HG03460 (cell line): ENCODE measurements at regions not wholly inside any gene's neighbourhood (a gene's known extent, or its start where the extent isn't known, plus 50 kb on each side); places are given as distances from the start of the nearest gene placed in this dataset.

ENCODE experiments used
- ATAC-seq: cut with Tn5 transposase; IDR thresholded peaks from one replicate; pipeline ENCODE4 v1.9.1; 2021; ENCODE audit not compliant: unreplicated experiment

DNA sequence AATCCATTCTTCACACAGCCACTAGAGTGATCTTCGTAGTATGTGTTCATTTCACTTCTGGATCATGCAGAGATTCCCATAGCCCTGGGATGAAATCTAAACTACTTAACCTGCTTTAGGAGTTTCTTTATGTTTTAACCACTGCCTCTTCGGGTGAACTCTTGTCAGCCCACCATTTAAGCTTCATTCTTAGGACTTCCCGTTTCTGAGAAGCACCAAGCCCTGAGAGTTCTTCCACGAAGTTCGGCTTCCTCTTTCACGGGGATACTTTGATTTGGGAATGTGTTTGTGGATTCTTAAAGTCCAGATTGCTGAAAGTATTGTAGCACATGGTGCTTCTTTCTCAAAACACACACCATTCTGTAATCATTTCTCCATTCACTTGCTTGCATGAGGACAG is 205.0 kb downstream of the UBE2E3 start:
- no peak for ATAC-seq

DNA sequence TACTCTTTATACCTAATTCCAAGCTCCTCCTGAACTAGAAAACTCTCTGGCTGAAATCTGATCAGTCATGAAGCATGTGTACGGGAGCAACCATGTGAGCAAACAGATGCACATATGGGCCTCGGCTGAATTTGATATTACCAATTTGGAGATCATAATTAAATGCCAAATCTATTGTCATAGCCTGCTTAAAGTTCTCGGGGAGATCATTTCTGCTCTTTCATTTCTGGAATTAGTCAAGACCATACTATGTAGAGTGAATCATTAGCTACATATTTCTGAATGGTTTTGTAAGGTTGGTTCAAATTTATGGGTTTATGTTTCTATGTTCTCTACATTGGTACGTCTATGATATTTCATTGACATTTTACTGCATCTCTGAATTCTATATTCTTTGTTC is 205.5 kb downstream of the UBE2E3 start:
- no peak for ATAC-seq

DNA sequence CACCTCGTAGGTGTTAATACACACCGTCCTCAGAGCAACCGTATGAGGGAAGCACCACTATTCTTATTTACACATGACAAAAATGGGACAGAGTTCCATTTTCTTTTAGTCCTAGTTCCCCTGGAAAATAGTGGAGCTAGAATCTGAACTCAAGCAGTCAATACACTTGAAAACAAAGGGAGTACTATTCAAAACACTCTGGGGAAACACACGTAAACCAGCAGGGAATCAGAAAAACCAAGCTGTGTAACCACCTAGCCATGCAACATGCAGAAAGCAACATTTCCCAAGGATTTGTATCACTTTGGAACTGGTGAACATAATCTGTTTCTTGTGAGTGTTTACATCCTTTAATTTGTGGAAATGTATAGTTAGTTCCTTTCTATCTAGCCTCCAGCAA is 208.2 kb downstream of the UBE2E3 start:
- no peak for ATAC-seq

DNA sequence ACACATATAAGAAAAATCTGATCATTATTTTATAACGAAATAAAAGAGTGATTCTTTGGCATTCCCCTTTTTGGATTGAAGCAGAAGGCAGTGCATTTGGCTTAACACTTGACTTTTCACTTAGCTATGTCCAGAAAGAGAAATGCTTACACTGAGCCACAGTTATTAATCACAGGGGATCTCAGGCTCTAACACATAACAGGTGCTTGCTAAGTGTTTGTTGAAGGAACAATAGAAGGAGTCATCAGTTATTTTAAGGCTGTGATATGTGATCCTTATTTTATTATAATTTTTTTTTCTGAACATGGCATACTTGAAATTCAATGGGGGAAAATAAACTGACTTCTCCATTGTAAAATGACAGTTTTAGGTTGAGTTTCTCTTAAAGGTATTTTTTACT is 209.5 kb downstream of the UBE2E3 start:
- no peak for ATAC-seq

DNA sequence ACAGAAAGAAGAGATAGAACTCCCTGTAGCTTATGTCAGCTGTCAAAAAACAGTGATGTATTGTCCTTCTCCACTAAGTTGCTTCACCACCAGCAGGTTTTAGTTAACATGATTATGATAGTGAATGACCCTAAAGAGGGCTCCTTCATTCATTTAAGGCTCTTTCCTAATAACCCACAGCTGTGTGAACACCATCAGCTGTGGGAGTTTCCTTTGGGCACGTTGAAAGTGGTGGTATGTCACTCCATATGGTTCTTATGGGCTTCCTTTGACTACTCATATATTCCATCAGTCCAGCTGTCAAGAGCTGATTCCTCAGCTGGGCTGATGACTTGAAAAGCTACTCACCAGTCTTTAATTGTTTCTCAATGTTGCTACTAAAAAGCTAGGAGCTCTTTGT is 210.3 kb downstream of the UBE2E3 start:
- no peak for ATAC-seq

DNA sequence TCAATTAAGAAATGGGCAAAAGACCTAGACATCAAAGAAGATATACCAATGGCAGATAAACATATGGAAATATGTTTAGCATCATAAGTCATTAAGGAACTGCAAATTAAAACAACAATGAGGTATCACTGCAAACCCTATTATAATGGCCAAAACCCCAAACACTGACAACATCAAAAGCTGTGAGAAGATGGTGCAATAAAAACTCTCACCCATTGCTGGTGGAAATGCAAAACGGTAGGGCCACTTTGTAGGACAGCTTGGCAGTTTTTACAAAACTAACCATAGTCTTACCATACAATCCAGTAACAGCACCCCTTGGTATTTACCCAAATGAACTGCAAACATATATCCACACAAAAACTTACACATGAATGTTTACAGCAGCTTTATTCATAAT is 213.1 kb downstream of the UBE2E3 start:
- no peak for ATAC-seq

DNA sequence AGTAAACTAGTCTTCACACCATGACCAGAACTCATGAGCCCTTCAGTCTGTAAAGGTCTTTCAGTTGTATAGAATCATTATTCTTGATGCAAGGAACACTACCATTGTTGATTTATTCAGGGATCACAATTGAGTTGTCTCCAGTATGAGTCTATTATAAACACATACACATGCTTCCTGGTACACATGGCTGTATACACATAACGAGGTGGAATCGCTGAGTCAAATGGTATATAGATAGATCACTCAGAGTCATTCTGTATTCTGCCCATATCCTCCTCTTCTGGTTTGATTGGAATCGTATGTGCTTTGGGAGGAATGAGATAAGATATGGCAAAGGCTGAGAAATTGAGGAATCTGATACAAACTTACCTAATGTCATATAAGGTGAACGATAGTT is 216.0 kb downstream of the UBE2E3 start:
- no peak for ATAC-seq

DNA sequence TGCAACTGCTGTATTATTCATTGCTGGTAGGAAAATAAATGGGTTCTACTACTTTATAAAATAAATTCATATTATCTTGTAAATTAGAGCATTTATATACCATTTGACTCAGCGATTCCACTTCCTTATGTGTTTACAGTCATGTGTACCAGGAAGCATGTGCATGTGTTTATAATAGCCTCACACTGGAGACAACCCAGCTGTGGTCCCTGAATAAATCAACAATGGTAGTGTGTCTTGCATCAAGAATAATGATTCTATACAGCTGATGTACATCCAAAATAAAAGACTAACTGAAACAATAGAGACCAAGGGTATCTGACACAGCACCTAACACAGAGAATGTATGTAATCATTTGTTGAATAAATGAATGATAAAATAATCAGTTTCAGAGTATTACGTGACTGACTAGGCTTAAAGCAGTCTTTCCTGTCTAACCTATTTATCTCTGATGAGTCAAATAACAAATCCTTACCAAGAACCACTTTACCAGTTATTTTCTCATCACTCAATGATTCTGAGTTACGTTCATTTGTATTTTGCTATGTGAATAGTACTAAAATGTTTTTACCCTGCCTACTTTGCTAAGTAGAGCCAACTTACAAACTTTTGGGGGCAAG is 216.8 kb downstream of the UBE2E3 start:
- no peak for ATAC-seq

DNA sequence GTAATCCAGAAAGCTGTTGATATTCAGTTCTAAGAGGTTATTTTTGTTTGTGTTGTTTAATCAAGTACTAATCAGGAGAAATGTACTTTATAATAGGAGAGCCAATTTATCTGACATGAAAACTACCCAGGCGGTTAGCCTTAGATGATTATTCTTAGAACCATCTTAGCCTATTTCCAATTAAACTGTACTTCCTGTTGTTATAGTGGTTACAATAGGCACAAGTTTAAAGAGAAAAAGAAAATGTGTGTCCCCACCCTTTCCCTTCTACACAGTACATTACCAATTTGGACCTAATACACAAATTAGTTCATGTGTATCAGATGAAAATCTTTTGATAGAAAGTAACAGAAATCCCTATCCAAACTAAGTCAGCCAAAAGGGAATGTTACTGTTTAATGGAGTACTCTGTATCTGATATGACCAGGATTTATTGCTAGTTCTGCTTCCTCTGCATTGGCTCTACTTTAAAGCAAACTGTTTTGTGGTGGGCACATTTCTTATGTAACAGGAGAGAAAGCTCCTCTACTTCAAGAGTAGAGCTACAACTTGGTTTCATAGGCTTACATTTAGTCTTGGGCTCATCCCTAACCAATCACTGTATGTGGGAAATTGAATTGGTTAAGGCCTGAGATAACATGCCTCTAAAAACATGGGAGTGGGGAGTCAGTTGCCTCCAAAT is 217.9 kb downstream of the UBE2E3 start:
- no peak for ATAC-seq

DNA sequence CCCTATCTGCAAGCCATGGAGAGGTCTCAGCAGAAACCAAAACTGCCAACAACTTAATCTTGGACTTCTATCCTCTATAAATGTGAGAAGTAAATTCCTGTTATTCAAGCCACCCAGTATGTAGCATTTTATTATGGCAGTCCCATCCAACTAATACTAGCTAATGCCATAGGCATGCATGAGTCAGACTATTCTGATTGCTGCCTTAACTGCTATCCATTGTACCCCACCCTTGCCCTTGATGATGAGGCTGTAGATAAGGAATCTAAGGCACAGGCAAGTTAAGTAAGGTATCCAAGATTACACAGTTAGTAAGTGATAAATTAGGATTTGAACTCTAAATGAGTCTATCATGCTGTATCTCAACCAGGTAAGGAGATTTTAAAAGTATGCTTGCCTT is 223.0 kb downstream of the UBE2E3 start:
- no peak for ATAC-seq

DNA sequence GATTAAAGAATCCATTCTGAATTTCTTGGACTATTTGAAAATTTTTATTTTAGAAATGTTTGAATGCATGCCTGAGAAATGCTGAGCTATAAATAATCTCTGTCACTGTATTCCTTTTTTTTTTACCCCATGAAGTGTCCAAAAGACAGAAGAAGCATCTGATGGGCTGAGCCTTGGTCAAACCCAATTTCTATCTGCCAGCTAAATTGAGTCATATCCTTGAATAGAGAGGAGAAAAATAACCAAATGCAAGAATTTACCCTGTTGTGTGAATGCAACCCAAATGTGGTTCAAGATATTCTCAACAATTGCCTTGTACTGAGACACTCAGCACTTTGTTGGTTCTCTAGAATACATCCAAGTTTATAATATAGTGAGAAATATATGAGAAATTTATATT is 223.5 kb downstream of the UBE2E3 start:
- ATAC-seq: no peak

DNA sequence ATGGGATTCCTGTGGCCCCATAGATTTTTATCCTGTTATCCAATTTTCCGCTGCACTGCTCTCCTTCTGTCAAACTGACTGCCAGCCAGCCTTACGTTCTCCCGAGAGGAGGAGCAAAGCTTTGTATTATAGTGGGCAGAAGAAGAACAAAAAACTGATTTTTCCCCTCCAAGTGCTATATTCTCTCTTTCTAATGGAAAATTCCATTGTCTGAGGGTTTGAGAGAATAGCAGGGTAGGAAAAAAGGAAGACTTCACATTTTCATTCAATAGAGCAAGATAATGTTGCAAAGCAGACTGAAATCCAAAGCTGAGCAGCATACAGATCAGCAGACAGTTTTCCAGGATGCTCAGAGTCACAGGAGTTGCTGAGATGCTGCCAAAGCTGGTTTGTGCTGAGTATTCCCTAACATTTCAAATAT is 238.0 kb downstream of the UBE2E3 start:
- no peak for ATAC-seq

DNA sequence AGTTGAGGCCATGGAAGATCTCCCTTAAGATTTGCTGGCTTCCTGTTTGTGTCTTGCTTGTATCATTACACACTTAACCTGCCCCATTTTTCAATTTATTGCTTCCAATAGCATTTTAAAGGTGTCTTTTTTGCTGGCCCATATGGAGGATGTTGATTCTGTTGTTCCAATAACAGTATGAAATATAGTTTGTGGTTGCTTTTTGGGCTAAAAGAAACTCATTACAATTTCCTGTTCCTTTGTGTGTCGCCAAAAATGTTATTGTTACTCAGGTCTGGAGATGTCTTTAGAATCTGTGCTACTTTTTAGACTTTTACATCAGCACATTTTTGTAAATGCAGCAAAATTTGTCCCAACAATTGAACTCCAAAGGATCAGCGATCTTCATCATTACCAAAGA is 234.0 kb upstream of the ITGA4 start:
- ATAC-seq: no peak

DNA sequence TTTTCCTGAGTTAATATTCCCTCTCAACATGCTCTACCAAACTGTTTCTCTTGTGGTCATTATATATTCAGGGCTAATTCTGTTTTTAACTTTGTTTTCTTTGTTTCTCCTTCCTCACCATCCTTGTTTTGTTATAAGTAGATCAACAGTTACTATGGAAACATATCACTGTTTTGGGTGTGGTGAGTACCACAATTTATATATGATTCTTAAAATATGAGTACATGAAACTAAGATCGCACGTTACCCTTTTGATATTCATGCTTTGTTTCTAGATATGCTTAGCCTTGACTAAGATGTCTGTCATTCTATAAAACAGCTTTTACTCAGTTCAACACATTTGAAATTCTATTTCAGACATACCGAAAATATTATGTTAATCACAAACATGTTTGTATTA is 232.3 kb upstream of the ITGA4 start:
- no peak for ATAC-seq

DNA sequence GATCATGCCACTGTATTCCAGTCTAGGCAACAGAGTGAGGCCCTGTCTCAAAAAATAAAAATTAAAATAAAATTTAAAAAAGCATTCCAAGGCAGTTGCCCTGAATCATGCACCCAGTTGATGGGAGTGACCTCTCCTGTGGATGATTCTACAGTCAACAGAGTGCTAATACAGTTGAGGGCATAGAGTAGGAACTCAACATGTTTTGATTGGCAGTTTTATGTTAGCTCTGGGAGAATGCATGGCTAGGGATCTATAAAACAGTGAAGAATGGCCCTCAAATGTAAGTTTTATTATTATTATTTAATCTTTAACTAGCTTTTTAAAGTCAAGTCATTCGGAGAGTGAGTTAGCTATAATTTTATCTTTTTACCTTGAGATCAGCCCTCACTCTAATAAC is 228.5 kb upstream of the ITGA4 start:
- ATAC-seq: no peak

DNA sequence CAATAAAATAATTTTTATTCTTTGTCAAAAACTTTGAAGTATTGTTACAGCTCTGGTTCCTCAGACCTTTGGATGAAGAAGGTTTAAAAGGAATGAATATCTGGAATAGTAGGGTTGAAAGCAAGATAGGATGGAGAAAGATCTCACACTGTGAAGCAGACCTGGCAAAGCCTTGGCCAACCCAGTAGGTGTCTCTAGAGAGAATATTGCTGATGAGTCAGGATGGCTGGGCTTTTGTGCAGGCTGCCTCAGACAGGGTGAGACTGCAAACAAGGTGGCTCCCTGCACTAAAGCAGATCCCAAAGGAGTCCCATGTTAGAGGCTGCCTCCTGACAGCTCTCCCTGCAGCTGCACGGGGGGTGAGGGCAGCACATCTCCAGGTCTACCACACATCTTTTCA is 226.0 kb upstream of the ITGA4 start:
- ATAC-seq: no peak

DNA sequence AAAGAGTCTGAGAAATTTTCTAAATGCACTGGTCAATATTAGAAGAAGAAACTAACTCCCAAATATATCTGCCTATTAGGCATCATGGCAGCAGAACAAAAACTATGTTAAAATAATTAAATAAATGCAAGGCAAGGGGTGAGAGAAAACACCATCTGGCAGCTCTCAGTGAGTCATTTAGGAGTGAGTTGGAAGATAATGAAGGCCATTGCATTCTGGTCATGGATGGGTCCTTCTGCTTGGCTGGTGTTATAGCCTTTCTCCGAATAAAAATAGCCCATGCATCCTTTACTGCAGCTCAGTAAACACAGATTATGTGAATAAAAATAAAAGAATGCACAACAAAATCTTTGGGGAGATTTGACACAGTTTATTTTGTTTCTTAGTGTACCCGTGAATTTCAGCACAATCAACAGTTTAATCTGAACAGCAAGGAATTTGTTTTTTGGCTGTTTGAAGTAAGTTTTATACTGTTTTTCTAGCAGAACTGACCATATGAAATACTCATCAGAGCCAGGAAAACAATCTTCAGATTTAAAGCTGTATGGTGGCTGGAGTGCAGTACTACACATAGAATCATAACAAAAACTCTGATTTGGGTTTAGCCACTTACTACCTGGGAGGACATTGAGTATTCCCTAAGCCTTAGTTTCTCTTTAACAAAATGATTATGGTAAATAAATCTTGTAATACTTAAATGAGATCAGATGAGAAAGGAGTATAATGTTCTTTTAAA is 225.1 kb upstream of the ITGA4 start:
- no peak for ATAC-seq

DNA sequence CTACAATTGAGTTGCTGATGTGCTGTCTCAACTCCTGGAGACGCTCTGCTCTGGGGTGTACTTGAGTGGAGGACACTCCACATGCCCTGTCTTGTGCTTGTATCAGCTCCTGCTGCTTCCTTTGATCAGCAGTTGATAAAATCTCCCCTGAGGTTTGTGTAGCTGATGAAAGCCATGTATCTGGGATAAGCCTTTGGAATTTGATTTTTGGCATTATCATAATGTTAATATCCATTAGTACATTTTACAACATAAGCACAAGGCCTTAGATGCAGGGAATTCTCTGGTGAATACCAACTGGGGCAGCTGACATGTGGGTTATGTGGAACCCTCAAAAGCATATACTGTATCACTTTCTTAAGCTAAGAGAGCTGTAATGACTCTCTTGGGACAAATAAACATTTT is 222.7 kb upstream of the ITGA4 start:
- ATAC-seq: no peak

DNA sequence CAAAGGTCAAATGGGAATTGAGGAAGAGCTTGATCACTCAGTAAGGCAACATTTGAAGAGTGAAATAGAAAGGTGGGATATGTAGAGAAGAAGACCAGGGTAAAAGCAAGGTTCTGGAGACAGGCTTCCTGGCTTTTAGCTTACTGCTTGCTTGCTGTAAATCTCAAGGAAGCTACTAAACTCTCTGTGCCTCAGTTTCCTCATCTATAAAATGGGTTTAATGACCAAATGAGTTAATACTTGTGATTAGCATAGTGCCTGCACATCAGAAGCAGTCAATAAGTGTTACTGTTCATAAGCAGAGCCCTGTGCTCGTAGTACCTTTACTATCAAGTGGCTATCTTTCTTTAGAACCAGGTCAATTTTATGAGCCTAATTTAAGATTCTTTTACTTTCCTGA is 222.2 kb upstream of the ITGA4 start:
- no peak for ATAC-seq

DNA sequence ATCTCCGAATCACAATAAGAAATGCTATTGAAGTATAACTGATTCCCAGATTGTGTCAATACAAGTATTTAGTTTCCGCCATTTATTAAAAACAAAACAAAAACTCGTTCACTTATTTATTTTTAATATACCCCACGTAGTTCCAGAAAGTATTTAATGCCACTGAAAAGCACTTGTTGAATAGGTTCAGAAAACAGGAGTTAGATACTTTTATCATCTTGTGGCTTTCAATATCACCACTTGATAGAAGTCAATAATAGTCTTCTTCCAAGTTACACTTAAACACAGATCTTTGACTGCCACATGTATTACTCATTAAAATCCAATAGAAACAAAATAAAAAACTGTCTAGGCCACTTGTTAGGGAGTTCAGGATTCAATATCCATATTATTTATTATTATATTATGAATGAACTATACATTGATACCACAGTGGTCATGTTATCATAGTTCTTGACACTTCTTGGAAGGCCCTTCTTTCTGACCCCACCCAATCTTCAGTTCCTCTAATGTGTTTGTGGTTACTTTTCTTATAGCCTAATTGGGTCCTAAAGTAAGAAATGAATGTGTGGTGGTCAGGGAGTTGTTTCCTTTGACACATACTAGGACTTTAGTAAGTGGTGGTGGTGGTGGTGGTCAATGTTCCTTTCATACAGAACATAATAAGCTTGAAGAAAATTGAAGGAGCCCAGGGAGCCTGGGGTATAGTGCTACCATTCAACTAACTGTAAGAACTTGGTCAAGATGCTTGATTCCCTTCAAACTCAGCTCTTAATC is 221.3 kb upstream of the ITGA4 start:
- ATAC-seq: peak; percentile 99

DNA sequence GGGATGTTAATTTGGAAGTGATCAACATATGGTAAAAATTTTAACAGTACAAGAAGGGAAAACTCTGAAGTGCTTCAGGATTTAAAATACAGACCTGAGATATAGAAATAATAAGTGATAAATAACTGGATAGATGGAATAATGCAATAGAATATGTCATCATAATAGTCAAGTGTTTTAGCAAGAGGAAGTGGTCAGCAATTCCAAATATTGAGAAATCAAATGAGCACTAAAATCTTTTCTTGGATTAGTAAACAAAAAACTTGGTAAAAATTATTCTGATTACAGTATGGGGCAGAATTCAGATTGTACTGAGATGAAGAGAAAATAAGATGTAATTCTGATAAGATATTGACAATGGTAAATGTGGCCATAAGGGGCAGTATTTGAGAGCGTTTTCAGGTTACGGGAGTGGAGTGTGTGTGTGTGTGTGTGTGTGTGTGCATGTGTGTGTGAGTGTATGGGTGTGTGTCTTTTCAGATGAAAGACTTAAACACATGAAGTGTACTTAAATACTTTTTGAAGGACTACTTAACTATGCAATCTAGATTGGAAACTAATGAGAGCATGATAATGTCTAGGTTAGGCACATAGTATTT is 217.9 kb upstream of the ITGA4 start:
- no peak for ATAC-seq
